ENCODE measurements at regions not wholly inside any gene's neighbourhood (a gene's known extent, or its start where the extent isn't known, plus 50 kb on each side); places are given as distances from the start of the nearest gene placed in this dataset.

GRCh38 chr16:82363026-82363816, 193.2 kb upstream of the MPHOSPH6 start:
- Histone ChIP-seq H3K9ac (ENCODE audit: low read depth, low read length) (no peak overlapping the region), H4K8ac (ENCODE audit: low read depth in 2 of 2, low read length in 2 of 2) (no peak overlapping the region), H3K4me1 (ENCODE audit: control insufficient read depth, insufficient read depth, low read length) (no peaks in the 10 kb centered on the region), H2AK9ac (replicated peaks; ENCODE audit: low read depth, low read length, poor library complexity) (no peak overlapping the region), H3K27me3 (ENCODE audit: control insufficient read depth, insufficient read depth, low read length) (no peaks in the 10 kb centered on the region; the same call in 1 of the 2 replicates), H3K9me1 (ENCODE audit: insufficient read depth, low read length) (no peaks in the 10 kb centered on the region), H3K4me3 (ENCODE audit: insufficient read depth, low read depth, low read length) (no peak overlapping the region), H3K4ac (ENCODE audit: low read depth, low read length) (no peak overlapping the region), H2BK15ac (ENCODE audit: low read depth, low read length) (no peak overlapping the region), H3K4me2 (ENCODE audit: low read depth, low read length) (no peak overlapping the region), H2BK5ac (ENCODE audit: low read depth, low read length, poor library complexity, severe bottlenecking) (no peak overlapping the region), H3K56ac (ENCODE audit: extremely low read depth, insufficient read depth, low read length) (no peak overlapping the region), H4K91ac (ENCODE audit: insufficient read depth, low read depth, low read length) (no peak overlapping the region), H4K5ac (ENCODE audit: low read depth, low read length) (no peak overlapping the region), H2AK5ac (ENCODE audit: low read depth, low read length) (no peak overlapping the region), H3K36me3 (ENCODE audit: control insufficient read depth, insufficient read depth, low read length) (no peaks in the 10 kb centered on the region), H4K20me1 (ENCODE audit: insufficient read depth, low read length) (no peaks in the 10 kb centered on the region), H3K23ac (ENCODE audit: low read depth, low read length) (no peak overlapping the region), H3K79me1 (ENCODE audit: low read depth in 1 of 2, low read length in 2 of 2) (no peaks in the 10 kb centered on the region), H2BK120ac (ENCODE audit: low read depth, low read length) (no peak overlapping the region), H2BK20ac (ENCODE audit: low read depth, low read length) (no peak overlapping the region), H3K14ac (replicated peaks; ENCODE audit: low read depth, low read length) (no peak overlapping the region), H3K27ac (ENCODE audit: insufficient read depth, low read length) (no peak overlapping the region), H2AFZ (replicated peaks; ENCODE audit: low read length, poor library complexity) (no peak overlapping the region), H3K9me3 (ENCODE audit: control insufficient read depth, insufficient read depth, low read length) (no peaks in the 10 kb centered on the region), H3K18ac (ENCODE audit: low read depth, low read length) (no peak overlapping the region)
- intact Hi-C loops (cut with micrococcal nuclease): no loop called here
- WGBS, 2 experiments (ENCODE audit: extremely low coverage in 2 of 2, insufficient read length in 1 of 2): 33% methylated on average over 4 of the region's 11 CpGs; no CpG with 5 or more reads in 1 of the 2 experiments
- in situ Hi-C loops (cut with MboI; ENCODE audit: low sequenced_read_pairs): no loop called here
- CTCF ChIA-PET: no interaction called here
- TF ChIP-seq ELK1 (IDR thresholded peaks at IDR 0.05; ENCODE audit: borderline replicate concordance, low read depth, low read length) (no peak), CEBPB (IDR thresholded peaks at IDR 0.05; ENCODE audit: low read depth, low read length) (no peak), USF2 (IDR thresholded peaks at IDR 0.05; ENCODE audit: low read depth, low read length) (no peak), POLR2A (IDR thresholded peaks at IDR 0.05; ENCODE audit: low read depth, low read length) (no peak), RFX5 (IDR thresholded peaks at IDR 0.05; ENCODE audit: low read depth, low read length) (no peak), MAZ (IDR thresholded peaks at IDR 0.05; ENCODE audit: borderline replicate concordance, low read depth, low read length) (no peak), NFE2L2 (IDR thresholded peaks at IDR 0.05; ENCODE audit: low read depth, low read length) (no peak), FOS (IDR thresholded peaks at IDR 0.05; ENCODE audit: low read depth, low read length) (no peak), RCOR1 (IDR thresholded peaks at IDR 0.05; ENCODE audit: insufficient replicate concordance, low read length) (no peak), CTCF (conservative IDR thresholded peaks at IDR 0.05; ENCODE audit: low read depth, low read length) (no peak), BHLHE40 (IDR thresholded peaks at IDR 0.05; ENCODE audit: low read depth, low read length) (no peak)
- POLR2A ChIA-PET (ENCODE audit: unreplicated experiment): no interaction called here
- DNase-seq: no peak
- dilution Hi-C loops (cut with HindIII; ENCODE audit: low sequenced_read_pairs, unreplicated experiment): no loop called here
- no TSS peak for BruUV-seq (replicated peaks)
- no peak for ATAC-seq (ENCODE audit: low read depth)
